Stimulated activated memory B cell treated with anti-CD40 and anti-IgM and Interleukin-4, amounts not matched to agents 10 μg/mL and 1 μg/mL and 100 μg/mL, for 72 hours (primary cell): ENCODE measurements at regions not wholly inside any gene's neighbourhood (a gene's known extent, or its start where the extent isn't known, plus 50 kb on each side); places are given as distances from the start of the nearest gene placed in this dataset.

Experiments
- ATAC-seq: fragments of 150-1000 bp; cut with Tn5 transposase; 2 replicates; pipeline ENCODE4 v1.10.0; 2021
- H3K27ac Mint-ChIP-seq: one replicate; pipeline ENCODE4 v1.8.0; 2022; ENCODE audit warnings: mild to moderate bottlenecking, mixed read lengths
- H3K27me3 Mint-ChIP-seq: one replicate; pipeline ENCODE4 v1.8.0; 2022; ENCODE audit warnings: mixed read lengths
- H3K36me3 Mint-ChIP-seq: one replicate; pipeline ENCODE4 v1.8.0; 2022; ENCODE audit warnings: mixed read lengths
- H3K4me1 Mint-ChIP-seq: one replicate; pipeline ENCODE4 v1.8.0; 2022; ENCODE audit warnings: mixed read lengths
- H3K4me3 Mint-ChIP-seq: one replicate; pipeline ENCODE4 v1.8.0; 2022; ENCODE audit warnings: mild to moderate bottlenecking, moderate library complexity, mixed read lengths
- H3K9me3 Mint-ChIP-seq: one replicate; pipeline ENCODE4 v1.8.0; 2022; ENCODE audit warnings: mixed read lengths

DNA sequence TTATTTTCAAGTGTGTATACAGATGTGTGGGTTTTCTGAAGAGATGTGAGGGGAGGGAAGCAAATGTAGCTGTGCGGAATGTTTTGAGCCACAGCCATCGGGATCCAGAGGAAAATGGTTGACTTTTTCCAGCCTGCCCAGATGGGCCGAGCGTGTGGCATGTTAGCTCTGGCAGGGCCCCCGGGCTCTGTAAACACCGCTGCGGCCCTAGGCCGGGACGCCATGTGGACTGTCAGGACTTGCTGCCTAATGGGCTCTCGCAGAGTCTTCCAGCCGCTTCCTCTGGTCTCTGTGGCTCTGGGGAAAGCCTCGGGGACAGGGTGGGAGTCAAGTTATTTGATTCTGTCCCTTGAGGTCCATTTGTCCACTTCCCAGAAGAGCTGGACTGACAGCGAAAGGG lies 109.6 kb upstream of the PTCH1 start:
- Mint-ChIP-seq H3K4me1 (peaks cover 5% of the 10 kb centered on the region), H3K4me3 (no peak overlapping the region), H3K27ac (no peak overlapping the region), H3K27me3 (peaks cover 55% of the 10 kb centered on the region), H3K9me3 (no peaks in the 10 kb centered on the region), H3K36me3 (no peaks in the 10 kb centered on the region)
- no peak for ATAC-seq

- Mint-ChIP-seq H3K27me3 (peaks cover 40% of the 10 kb centered on the region), H3K4me1 (peaks cover 5% of the 10 kb centered on the region), H3K4me3 (no peak overlapping the region), H3K36me3 (no peaks in the 10 kb centered on the region), H3K27ac (no peak overlapping the region), H3K9me3 (no peaks in the 10 kb centered on the region)
- no peak for ATAC-seq
These were observed 106.9 kb upstream of the PTCH1 start for GRCh38 chr9:95623640-95624039.

DNA sequence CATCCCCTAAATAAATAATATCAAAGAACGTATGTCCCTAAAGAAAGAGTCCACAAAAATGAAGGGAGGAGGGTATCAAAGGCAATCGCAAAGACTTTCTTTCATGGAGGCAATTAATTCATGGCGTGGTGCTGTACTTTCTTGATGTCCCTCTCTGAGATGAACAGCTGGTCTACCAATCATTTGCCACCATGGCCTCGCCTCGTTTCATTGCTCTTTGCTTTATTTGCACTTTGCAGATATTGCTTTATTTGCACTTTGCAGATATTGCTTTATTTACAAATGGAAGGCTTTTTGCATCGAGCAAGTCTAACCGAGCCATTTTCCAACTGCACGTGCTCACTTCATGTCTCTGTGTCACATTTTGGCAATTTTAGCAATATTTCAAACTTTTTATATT lies 104.0 kb upstream of the PTCH1 start:
- no peak for ATAC-seq
- H3K4me3 Mint-ChIP-seq: no peak overlapping the region
- H3K36me3 Mint-ChIP-seq: no peaks in the 10 kb centered on the region
- no peaks in the 10 kb centered on the region for H3K9me3 Mint-ChIP-seq
- no peaks in the 10 kb centered on the region for H3K4me1 Mint-ChIP-seq
- H3K27ac Mint-ChIP-seq: no peak overlapping the region
- H3K27me3 Mint-ChIP-seq: peaks cover 32% of the 10 kb centered on the region

GRCh38 chr9:95620314-95620713 lies 103.5 kb upstream of the PTCH1 start:
- no peaks in the 10 kb centered on the region for H3K36me3 Mint-ChIP-seq
- H3K4me3 Mint-ChIP-seq: no peak overlapping the region
- ATAC-seq: no peak
- H3K9me3 Mint-ChIP-seq: no peaks in the 10 kb centered on the region
- peaks cover 32% of the 10 kb centered on the region for H3K27me3 Mint-ChIP-seq
- H3K27ac Mint-ChIP-seq: no peak overlapping the region
- H3K4me1 Mint-ChIP-seq: no peaks in the 10 kb centered on the region

DNA sequence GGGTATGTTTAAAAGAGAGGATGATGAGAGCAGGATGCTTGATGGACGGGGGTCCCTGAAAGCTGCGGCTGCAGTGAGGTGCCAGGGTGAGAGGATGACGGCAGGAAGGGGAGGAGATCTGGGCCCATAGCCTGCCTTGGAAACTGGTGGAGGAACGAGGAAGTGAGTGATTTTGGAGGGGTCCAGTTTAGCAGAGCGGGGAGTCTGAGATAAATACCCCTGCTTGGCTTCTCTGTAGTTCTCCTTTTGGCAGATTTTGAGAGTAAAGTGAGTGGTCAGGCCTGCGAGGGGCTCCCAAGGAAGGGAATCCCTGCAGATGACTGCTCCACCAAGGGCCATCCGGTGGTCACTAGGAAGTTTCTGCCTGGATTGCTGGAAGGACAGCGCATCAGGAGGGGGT lies 98.5 kb upstream of the PTCH1 start:
- Mint-ChIP-seq H3K27me3 (peaks cover 54% of the 10 kb centered on the region), H3K9me3 (peaks cover 3% of the 10 kb centered on the region), H3K36me3 (no peaks in the 10 kb centered on the region), H3K4me3 (no peak overlapping the region), H3K27ac (no peak overlapping the region), H3K4me1 (no peaks in the 10 kb centered on the region)
- no peak for ATAC-seq

DNA sequence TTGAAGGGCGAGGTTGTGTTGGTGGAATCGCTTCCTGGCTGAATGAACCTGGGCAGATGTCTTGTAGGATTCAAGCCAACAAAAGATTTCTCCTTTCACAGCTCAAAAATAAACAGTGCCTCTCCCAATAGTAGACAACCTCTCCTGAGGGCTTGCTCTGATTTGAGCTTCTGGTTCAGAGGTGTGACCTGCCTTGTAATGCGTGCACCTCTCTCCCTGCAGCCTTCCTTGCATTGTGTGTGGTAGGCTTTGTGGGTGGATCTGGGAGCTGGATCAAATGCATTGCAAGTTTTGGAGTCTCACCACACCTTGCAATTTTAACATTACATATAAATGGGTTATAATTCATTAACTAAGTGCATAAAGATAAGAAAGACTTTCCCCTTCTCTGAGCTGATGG lies 96.9 kb upstream of the PTCH1 start:
- H3K27ac Mint-ChIP-seq: no peak overlapping the region
- H3K4me1 Mint-ChIP-seq: no peaks in the 10 kb centered on the region
- H3K36me3 Mint-ChIP-seq: no peaks in the 10 kb centered on the region
- peaks cover 55% of the 10 kb centered on the region for H3K27me3 Mint-ChIP-seq
- no peak overlapping the region for H3K4me3 Mint-ChIP-seq
- no peak for ATAC-seq
- H3K9me3 Mint-ChIP-seq: peaks cover 3% of the 10 kb centered on the region

DNA sequence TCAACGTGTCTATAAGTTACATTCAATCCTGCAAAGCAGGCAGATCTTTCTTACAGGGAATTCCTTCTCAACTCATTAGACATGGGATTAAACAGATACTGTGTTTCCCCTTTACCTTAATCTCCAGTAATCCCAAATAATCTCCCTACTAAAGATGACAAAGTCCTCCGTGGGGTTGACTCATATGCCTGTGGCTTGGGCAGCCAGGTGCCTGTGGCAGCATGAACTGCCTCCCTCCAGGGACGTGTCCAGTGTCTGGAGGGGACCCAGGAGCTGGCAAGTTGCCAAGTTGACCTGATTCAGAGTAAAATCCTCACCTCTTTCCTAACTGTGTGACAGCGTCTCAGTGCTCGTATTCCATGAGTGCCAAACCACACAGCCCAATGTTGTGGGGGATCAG lies 94.6 kb upstream of the PTCH1 start:
- Mint-ChIP-seq H3K4me1 (no peaks in the 10 kb centered on the region), H3K36me3 (no peaks in the 10 kb centered on the region), H3K4me3 (no peak overlapping the region), H3K9me3 (peaks cover 3% of the 10 kb centered on the region), H3K27me3 (peaks cover 41% of the 10 kb centered on the region), H3K27ac (no peak overlapping the region)
- no peak for ATAC-seq

- Mint-ChIP-seq H3K36me3 (no peaks in the 10 kb centered on the region), H3K27ac (no peak overlapping the region), H3K9me3 (peaks cover 3% of the 10 kb centered on the region), H3K4me3 (no peak overlapping the region), H3K4me1 (no peaks in the 10 kb centered on the region), H3K27me3 (peaks cover 30% of the 10 kb centered on the region)
- no peak for ATAC-seq
These were observed 93.4 kb upstream of the PTCH1 start for GRCh38 chr9:95610006-95610785.

- Mint-ChIP-seq H3K36me3 (no peaks in the 10 kb centered on the region), H3K27me3 (peaks cover 24% of the 10 kb centered on the region), H3K4me1 (no peaks in the 10 kb centered on the region), H3K4me3 (no peak overlapping the region), H3K27ac (no peak overlapping the region), H3K9me3 (peaks cover 3% of the 10 kb centered on the region)
- ATAC-seq: no peak
These were observed 92.7 kb upstream of the PTCH1 start for GRCh38 chr9:95609426-95609825.

- peaks cover 2% of the 10 kb centered on the region for H3K9me3 Mint-ChIP-seq
- H3K27ac Mint-ChIP-seq: no peak overlapping the region
- H3K36me3 Mint-ChIP-seq: no peaks in the 10 kb centered on the region
- no peaks in the 10 kb centered on the region for H3K4me1 Mint-ChIP-seq
- H3K27me3 Mint-ChIP-seq: peaks cover 20% of the 10 kb centered on the region
- H3K4me3 Mint-ChIP-seq: no peak overlapping the region
- no peak for ATAC-seq
These were observed 91.6 kb upstream of the PTCH1 start for GRCh38 chr9:95608341-95608740.

- no peaks in the 10 kb centered on the region for H3K9me3 Mint-ChIP-seq
- H3K27me3 Mint-ChIP-seq: peaks cover 16% of the 10 kb centered on the region
- H3K27ac Mint-ChIP-seq: no peak overlapping the region
- no peak for ATAC-seq
- H3K4me1 Mint-ChIP-seq: no peaks in the 10 kb centered on the region
- no peak overlapping the region for H3K4me3 Mint-ChIP-seq
- H3K36me3 Mint-ChIP-seq: no peaks in the 10 kb centered on the region
These were observed 90.7 kb upstream of the PTCH1 start for GRCh38 chr9:95607507-95607906.

- ATAC-seq: no peak
- no peaks in the 10 kb centered on the region for H3K4me1 Mint-ChIP-seq
- H3K36me3 Mint-ChIP-seq: no peaks in the 10 kb centered on the region
- no peak overlapping the region for H3K4me3 Mint-ChIP-seq
- no peak overlapping the region for H3K27ac Mint-ChIP-seq
- H3K9me3 Mint-ChIP-seq: no peaks in the 10 kb centered on the region
- peaks cover 16% of the 10 kb centered on the region for H3K27me3 Mint-ChIP-seq
These were observed 89.9 kb upstream of the PTCH1 start for GRCh38 chr9:95606489-95607350.

DNA sequence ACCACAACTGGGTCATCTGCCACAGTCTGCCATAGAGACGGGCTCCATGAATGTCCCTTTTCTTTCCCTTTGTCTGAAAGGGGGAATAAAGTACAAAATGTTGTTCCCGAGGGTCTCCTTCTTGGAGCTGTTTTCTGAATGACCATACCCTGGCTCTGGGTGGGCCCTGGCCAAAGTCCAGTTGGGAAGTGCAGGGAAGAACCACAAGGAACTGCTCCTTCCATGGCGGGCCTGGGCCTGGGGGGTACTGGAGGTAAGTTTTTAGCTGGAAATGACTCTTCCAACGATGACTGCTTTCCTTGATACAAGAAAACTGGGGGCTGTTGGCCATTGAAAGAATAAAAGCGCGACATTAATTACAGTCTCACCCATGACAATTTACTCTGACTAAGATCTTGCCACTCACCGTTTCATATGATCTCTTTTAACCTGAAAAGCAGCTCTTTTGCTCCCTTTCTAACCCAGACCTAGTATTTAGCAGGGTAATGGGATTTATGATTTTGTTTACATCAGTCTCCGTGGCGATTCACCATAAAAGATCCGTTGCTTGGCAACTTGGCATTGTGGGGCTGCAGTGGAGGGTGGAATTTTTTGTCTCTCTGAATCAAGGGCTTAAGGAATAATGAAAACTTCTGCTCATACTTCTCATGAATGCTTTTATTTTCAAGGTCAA lies 89.2 kb upstream of the PTCH1 start:
- no peak for ATAC-seq
- Mint-ChIP-seq H3K9me3 (no peaks in the 10 kb centered on the region), H3K36me3 (no peaks in the 10 kb centered on the region), H3K4me3 (no peak overlapping the region), H3K27me3 (peaks cover 8% of the 10 kb centered on the region), H3K4me1 (no peaks in the 10 kb centered on the region), H3K27ac (no peak overlapping the region)

DNA sequence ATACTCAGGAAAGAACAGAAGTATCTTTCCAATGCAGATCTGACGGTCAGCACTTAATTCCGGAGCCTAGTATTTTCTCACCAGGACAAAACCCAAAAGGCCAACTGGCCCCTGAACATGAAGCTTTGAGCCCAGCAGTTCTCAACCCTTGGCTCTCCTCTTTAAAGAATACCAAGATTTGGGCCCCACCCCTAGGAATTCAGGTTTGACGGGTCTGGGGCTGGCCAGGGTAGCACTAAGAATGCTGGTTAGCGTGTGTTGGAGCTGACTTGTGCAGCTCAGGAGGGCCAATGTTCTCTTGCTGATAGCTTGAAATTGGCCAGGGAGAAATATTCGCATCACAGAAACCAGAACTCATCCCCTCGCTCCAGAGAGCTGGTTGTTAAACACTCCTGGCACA lies 88.3 kb upstream of the PTCH1 start:
- H3K36me3 Mint-ChIP-seq: no peaks in the 10 kb centered on the region
- H3K27ac Mint-ChIP-seq: no peak overlapping the region
- H3K9me3 Mint-ChIP-seq: no peaks in the 10 kb centered on the region
- no peak for ATAC-seq
- H3K4me1 Mint-ChIP-seq: no peaks in the 10 kb centered on the region
- H3K4me3 Mint-ChIP-seq: no peak overlapping the region
- no peaks in the 10 kb centered on the region for H3K27me3 Mint-ChIP-seq

GRCh38 chr9:95598236-95598635 lies 81.5 kb upstream of the PTCH1 start:
- H3K36me3 Mint-ChIP-seq: no peaks in the 10 kb centered on the region
- no peak overlapping the region for H3K4me3 Mint-ChIP-seq
- H3K27ac Mint-ChIP-seq: no peak overlapping the region
- no peaks in the 10 kb centered on the region for H3K27me3 Mint-ChIP-seq
- H3K4me1 Mint-ChIP-seq: no peaks in the 10 kb centered on the region
- ATAC-seq: no peak
- no peaks in the 10 kb centered on the region for H3K9me3 Mint-ChIP-seq
